GM04503 (cell line): ENCODE measurements at regions not wholly inside any gene's neighbourhood (a gene's known extent, or its start where the extent isn't known, plus 50 kb on each side); places are given as distances from the start of the nearest gene placed in this dataset.

Experiments
- DNase-seq: peaks from one replicate; pipeline ENCODE4 v3.0.0-alpha.2; 2012; ENCODE audit warnings: low read depth

GRCh38 chr9:135341612-135342169 lies 137.9 kb upstream of the PPP1R26 start:
- no peak for DNase-seq

GRCh38 chr9:135342206-135343130 lies 137.1 kb upstream of the PPP1R26 start:
- DNase-seq = no peak

DNA sequence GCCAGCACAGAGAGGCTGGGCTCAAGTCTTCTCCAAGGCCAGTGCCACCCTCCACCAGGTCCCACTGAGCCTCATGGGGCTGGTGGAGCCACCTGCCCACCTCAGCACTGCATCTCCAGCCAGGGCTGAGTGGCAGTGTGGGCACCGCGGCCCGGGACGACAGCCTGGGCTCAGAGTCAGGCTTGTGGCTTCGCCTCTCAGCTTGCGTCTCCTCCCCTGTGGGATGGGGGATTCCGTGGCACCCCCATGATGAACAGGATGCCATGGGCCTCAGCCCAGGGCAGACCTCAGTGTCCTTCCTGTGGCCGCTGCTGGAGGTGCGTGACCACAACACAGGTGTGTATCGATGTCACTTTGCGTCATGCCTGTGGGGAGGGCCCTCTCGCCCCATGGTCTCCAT lies 136.4 kb upstream of the PPP1R26 start:
- no peak for DNase-seq

- DNase-seq = no peak
These were observed 135.6 kb upstream of the PPP1R26 start for GRCh38 chr9:135343837-135344522.

GRCh38 chr9:135344523-135344901 lies 135.1 kb upstream of the PPP1R26 start:
- DNase-seq = no peak

GRCh38 chr9:135344915-135345500 lies 134.6 kb upstream of the PPP1R26 start:
- no peak for DNase-seq

DNA sequence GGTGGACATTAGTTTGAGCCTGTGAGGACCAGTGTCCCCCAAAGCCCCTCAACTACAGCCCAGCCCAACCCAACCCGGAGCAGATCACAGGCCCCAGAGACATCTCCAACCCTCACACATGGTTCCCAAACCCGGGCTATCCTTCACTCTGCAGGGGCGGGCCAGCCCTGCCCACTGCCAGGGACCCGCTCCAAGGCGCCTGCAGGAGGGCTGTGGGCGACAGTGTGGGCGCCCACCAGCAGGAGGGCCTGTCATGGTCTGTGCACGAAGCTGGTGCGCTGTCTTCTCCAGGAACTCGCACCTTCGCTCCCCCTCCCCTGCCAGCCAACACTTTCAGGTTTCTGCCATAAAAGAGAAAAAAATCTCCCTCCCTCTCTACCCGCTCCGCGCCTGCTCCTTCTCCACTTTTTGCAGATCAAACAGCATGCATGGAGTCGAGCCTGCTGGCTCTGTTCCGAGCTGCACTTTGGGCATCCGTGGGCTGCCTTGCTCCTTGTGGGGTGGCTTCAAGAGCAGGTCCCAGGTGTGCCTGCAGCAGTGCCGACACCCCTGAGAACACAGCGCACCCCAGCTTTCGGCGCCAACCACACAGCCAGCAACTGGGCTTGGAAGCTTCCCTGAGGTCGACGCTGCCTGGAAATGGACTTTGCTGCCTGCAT lies 133.7 kb upstream of the PPP1R26 start:
- no peak for DNase-seq

- DNase-seq = no peak
These were observed 133.0 kb upstream of the PPP1R26 start for GRCh38 chr9:135346438-135347050.

DNA sequence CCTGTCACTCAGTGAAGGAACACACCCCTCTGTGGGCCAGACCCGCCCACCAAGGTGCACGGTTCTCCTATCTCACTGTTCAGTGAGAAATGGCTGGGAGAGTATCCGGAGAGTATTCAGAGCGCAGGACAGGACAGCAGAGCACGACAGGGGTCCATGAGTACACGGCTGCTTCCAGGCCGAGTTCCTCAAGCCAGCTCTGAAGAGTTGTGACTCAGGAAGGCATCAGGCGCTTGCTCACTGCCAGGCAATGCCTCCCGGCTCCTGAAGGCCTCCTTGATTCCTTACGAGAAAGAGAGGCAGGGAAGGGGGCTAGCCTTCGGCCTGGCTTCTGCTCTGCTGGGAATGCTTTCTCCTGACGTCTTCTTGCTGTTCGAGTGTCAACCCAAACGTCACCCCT lies 132.1 kb upstream of the PPP1R26 start:
- no peak for DNase-seq

DNA sequence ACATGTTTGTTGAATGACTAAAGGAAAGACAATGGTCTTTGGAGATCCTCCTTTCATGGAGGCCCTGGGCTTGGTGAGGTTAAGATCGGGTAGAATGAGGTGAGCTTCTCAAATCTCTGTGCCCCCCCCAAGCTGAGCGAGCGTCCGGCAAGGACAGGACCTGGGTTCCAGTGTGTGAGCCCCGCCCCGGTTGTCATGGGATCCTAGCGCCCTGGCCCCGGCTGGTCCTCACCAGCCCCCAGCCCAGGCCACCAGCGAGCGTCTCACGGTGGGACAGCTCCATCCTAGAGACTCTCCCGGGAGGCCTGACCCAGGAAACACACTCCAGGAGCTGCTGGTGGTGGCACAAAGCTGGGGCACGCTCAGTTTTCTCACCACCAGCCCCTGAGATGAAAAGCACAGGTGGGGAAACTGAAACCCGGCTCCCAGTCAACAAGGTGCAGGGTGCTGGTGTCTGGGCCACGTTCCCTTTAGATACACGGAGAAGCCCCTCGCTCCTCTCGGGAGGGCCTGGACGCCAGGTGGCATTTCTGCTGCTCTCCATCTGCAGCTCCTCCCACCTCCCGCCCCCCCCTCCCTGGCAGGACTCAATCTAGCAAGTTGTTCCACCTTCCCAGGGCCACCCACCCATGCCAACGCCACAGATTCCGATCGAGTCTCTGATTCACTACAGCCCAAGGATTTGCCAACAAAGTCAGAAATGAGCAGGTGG lies 131.3 kb upstream of the PPP1R26 start:
- no peak for DNase-seq

- no peak for DNase-seq
These were observed 130.8 kb upstream of the PPP1R26 start for GRCh38 chr9:135348788-135349150.

DNA sequence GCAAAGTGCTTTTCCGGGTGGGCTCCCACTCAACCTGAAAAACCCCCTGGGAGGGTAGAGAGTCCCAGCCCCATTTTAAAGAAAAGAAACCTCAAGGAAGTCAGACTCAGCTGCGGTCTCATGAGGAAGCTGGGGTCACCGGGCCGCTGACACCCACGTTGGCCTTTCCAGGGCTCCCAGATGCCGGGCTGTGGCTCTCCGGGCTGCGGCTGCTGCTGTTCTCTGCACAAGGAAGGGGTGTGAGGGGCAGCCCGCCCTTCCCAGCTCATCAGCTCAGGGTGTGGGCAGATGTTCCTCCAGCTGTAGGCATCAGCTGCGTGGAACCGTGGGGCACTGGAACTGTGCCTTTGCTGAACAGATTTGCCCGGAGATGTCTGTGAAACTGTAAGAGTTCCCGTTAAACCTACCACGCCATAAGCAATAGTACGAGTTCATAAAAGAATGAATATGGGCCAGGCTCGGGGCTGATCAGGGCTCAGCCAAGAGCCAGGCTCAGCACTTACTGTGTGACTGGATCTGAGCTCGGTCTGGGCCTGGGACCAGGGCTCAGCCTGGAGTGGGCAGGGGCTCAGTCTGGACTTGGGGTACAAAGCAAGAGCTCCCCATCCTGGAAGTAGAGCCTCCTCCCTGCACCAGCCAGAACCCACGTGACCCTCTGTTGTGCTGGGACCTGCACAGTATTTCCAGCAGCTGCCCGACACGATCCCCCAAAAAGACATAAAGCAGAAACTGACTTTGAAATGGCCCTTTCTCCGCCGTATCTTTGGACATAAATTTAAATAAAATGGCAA lies 130.2 kb upstream of the PPP1R26 start:
- DNase-seq = no peak

DNA sequence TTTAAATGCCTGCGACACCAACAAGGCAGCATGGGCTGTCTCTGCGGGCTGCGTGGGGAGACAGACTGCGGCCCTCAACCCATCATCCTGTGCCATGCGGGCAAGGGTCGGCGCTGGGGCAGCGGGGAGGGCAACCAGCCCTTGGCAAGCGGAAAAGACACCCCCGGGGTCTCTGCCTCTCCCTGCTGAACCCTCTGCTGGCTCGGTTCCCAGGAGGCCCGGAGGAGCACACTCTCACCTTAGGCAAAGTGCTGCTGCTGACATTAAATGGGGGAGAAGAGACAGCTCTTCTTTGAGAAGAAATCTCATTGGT lies 129.6 kb upstream of the PPP1R26 start:
- no peak for DNase-seq

DNA sequence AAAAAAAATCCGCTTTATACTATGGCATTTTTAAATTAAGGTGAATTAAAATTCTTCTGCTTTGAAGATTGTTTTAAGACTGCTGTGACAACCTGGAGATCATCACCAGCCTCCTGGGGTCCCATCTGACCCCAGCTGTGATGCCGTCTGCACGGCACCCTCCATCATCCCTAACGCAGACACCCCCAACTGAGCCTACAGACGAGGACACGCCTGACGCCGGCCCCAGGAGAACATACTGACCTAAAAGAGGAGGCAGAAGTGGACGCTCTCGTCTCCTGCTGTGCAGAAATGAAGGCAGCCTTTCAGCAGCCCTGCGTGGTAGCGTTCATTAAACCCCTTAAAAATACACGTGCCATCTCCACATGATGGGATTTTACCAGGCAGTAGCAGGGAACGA lies 125.6 kb upstream of the PPP1R26 start:
- DNase-seq = no peak

- no peak for DNase-seq
These were observed 124.0 kb upstream of the PPP1R26 start for GRCh38 chr9:135355521-135356011.

- no peak for DNase-seq
These were observed 123.6 kb upstream of the PPP1R26 start for GRCh38 chr9:135356021-135356420.

- no peak for DNase-seq
These were observed 122.8 kb upstream of the PPP1R26 start for GRCh38 chr9:135356796-135357195.

GRCh38 chr9:135357863-135358551 lies 121.6 kb upstream of the PPP1R26 start:
- no peak for DNase-seq

- no peak for DNase-seq
These were observed 121.0 kb upstream of the PPP1R26 start for GRCh38 chr9:135358552-135358940.

DNA sequence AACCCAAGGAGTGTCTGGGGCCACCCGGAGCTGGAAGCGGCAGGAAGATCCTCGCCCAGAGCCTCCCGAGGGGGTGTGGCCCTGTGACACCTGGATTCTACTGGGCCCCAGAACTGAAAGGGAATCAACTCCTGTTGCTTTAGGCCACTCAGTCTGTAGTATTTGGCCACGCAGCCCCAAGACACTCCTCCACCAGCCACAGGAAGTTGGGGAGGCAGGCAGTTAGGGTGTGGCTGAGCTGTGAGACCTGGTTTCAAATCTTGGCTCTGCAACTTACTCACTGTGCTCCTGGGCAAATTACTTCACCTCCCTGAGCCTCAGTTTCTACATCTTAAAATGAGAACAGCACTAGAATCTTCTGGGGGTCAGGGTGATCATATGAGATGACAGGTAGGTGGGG lies 119.8 kb upstream of the PPP1R26 start:
- no peak for DNase-seq
